H1 (cell line): ENCODE measurements at regions not wholly inside any gene's neighbourhood (a gene's known extent, or its start where the extent isn't known, plus 50 kb on each side); places are given as distances from the start of the nearest gene placed in this dataset.

Source experiments
- CTCF ChIA-PET: fragments of 300-600 bp; sonication (Branson Sonifier 250); formaldehyde crosslinking; loops from one replicate; lab custom pipeline; 2021; ENCODE audit not compliant: partially characterized antibody; lab: Charles Lee
- POLR2A ChIA-PET: fragments of 300-600 bp; sonication (Branson Sonifier 250); formaldehyde crosslinking; loops from one replicate; lab custom pipeline; 2021; ENCODE audit warnings: inconsistent platforms; ENCODE audit not compliant: partially characterized antibody; lab: Charles Lee
- DNase-seq, 2 experiments: peaks; one replicate each; pipeline versions ENCODE4 v3.0.0 to v3.0.0-alpha.2; 2010 to 2022; ENCODE audit warnings: low spot score in 2 of 2, low read depth in 1 of 2, mixed read lengths in 1 of 2
- FAIRE-seq: peaks from 2 replicates; lab custom pipeline; 2011; peaks lifted over from hg19 to GRCh38; lab: Jason Lieb, UNC
- H2AFZ ChIP-seq: 2 replicates; pipeline ENCODE4 v1.8.1; 2012; ENCODE audit warnings: low read length, inconsistent platforms
- H2AK5ac ChIP-seq: 2 replicates; pipeline ENCODE4 v1.6.1; 2013; ENCODE audit warnings: low read depth, low read length
- H2BK120ac ChIP-seq: replicated peaks from 2 replicates; pipeline ENCODE3; 2013; ENCODE audit warnings: low read depth, low read length, inconsistent platforms
- H2BK12ac ChIP-seq: 2 replicates; pipeline ENCODE4 v1.6.1; 2013; ENCODE audit warnings: low read depth, low read length
- H2BK15ac ChIP-seq: 2 replicates; pipeline ENCODE4 v1.6.1; 2013; ENCODE audit warnings: low read length
- H2BK20ac ChIP-seq: 2 replicates; pipeline ENCODE4 v1.6.1; 2013; ENCODE audit warnings: low read length
- H2BK5ac ChIP-seq: 2 replicates; pipeline ENCODE4 v1.6.1; 2013; ENCODE audit warnings: low read depth, low read length
- H3K14ac ChIP-seq: 2 replicates; pipeline ENCODE4 v1.6.1; 2013; ENCODE audit warnings: inconsistent platforms; ENCODE audit not compliant: insufficient read length
- H3K18ac ChIP-seq: 2 replicates; pipeline ENCODE4 v1.6.1; 2013; ENCODE audit warnings: low read length; ENCODE audit errors: extremely low read depth
- H3K23ac ChIP-seq: 2 replicates; pipeline ENCODE4 v1.6.1; 2013; ENCODE audit warnings: inconsistent platforms; ENCODE audit not compliant: insufficient read length
- H3K23me2 ChIP-seq: 2 replicates; pipeline ENCODE4 v1.6.1; 2013; ENCODE audit warnings: low read depth, low read length
- H3K27ac ChIP-seq: 2 replicates; pipeline ENCODE4 v1.6.1; 2011; ENCODE audit warnings: low read depth, low read length, inconsistent platforms
- H3K27me3 ChIP-seq, 4 experiments: replicated peaks in 1 of 4; 1 replicate in 1 of 4; 2 replicates in 3 of 4; pipeline versions ENCODE4 v1.6.1 to v1.8.1; 2011 to 2013; ENCODE audit warnings: low read length in 3 of 4, mild to moderate bottlenecking in 3 of 4, inconsistent platforms in 2 of 4, mixed read lengths in 2 of 4, moderate library complexity in 1 of 4; ENCODE audit not compliant: control insufficient read depth in 3 of 4, insufficient read depth in 3 of 4; ENCODE audit errors: extremely low read depth in 1 of 4
- H3K36me3 ChIP-seq, 4 experiments: 2 replicates each; pipeline versions ENCODE4 v1.6.1 to v1.8.1; 2011 to 2013; ENCODE audit warnings: mild to moderate bottlenecking in 4 of 4, low read length in 3 of 4, moderate library complexity in 2 of 4, control low read depth in 1 of 4, inconsistent platforms in 1 of 4; ENCODE audit not compliant: insufficient read depth in 4 of 4, control insufficient read depth in 2 of 4
- H3K4ac ChIP-seq: replicated peaks from 2 replicates; pipeline ENCODE3; 2013; ENCODE audit warnings: low read length, low read depth, mixed read lengths, inconsistent platforms; ENCODE audit not compliant: insufficient read length
- H3K4me1 ChIP-seq, 4 experiments: replicated peaks in 1 of 4; 1 replicate in 1 of 4; 2 replicates in 3 of 4; pipeline versions ENCODE4 v1.6.1 to v1.8.1; 2011 to 2013; ENCODE audit warnings: low read length in 3 of 4, inconsistent platforms in 2 of 4, mixed read lengths in 1 of 4; ENCODE audit not compliant: insufficient read depth in 4 of 4, control insufficient read depth in 3 of 4
- H3K4me2 ChIP-seq, 2 experiments: 2 replicates each; pipeline versions ENCODE4 v1.6.1 to v1.8.1; 2011 to 2013; ENCODE audit warnings: low read depth in 2 of 2, low read length in 2 of 2, control low read depth in 1 of 2, inconsistent platforms in 1 of 2, mild to moderate bottlenecking in 1 of 2; ENCODE audit not compliant: insufficient read depth in 1 of 2
- H3K4me3 ChIP-seq, 4 experiments: fragments of 200-600, 300-600 bp in 1 of 4; sonication (generic), shearing (Covaris generic), sonication (Bioruptor Twin) in 1 of 4; 2 replicates each; pipeline versions ENCODE4 v1.5.1 to v1.8.1; 2011 to 2016; ENCODE audit warnings: low read length in 4 of 4, low read depth in 3 of 4, control low read depth in 2 of 4, inconsistent platforms in 2 of 4, mild to moderate bottlenecking in 2 of 4, mixed read lengths in 1 of 4, moderate library complexity in 1 of 4; ENCODE audit not compliant: insufficient read depth in 2 of 4; ENCODE audit errors: extremely low read depth in 1 of 4
- H3K56ac ChIP-seq: replicated peaks from 2 replicates; pipeline ENCODE3; 2013; ENCODE audit warnings: low read depth, mild to moderate bottlenecking, mixed read lengths, low read length, inconsistent platforms; ENCODE audit not compliant: insufficient read length
- H3K79me1 ChIP-seq: 2 replicates; pipeline ENCODE4 v1.6.1; 2013; ENCODE audit warnings: low read depth, low read length, control low read depth
- H3K79me2 ChIP-seq, 2 experiments: 2 replicates each; pipeline versions ENCODE4 v1.6.1 to v1.8.1; 2012 to 2013; ENCODE audit warnings: low read length in 2 of 2, mild to moderate bottlenecking in 2 of 2, inconsistent platforms in 1 of 2; ENCODE audit not compliant: insufficient read depth in 2 of 2, control insufficient read depth in 1 of 2
- H3K9ac ChIP-seq, 4 experiments: replicated peaks in 1 of 4; 1 replicate in 1 of 4; 2 replicates in 3 of 4; pipeline versions ENCODE4 v1.6.1 to v1.8.1; 2011 to 2013; ENCODE audit warnings: low read depth in 3 of 4, low read length in 3 of 4, control low read depth in 2 of 4, mild to moderate bottlenecking in 2 of 4, moderate library complexity in 2 of 4, inconsistent platforms in 1 of 4; ENCODE audit errors: extremely low read depth in 1 of 4
- H3K9me3 ChIP-seq, 2 experiments: 2 replicates each; pipeline versions ENCODE4 v1.6.1 to v1.8.1; 2012 to 2013; ENCODE audit warnings: mild to moderate bottlenecking in 2 of 2, moderate library complexity in 2 of 2, control low read depth in 1 of 2, inconsistent platforms in 1 of 2, low read depth in 1 of 2, low read length in 1 of 2, mixed read lengths in 1 of 2; ENCODE audit not compliant: insufficient read depth in 2 of 2
- H4K20me1 ChIP-seq, 2 experiments: replicated peaks in 1 of 2; 2 replicates each; pipeline versions ENCODE3 to v1.8.1; 2011 to 2013; ENCODE audit warnings: inconsistent platforms in 2 of 2, low read length in 2 of 2, mild to moderate bottlenecking in 1 of 2; ENCODE audit not compliant: insufficient read depth in 2 of 2, control insufficient read depth in 1 of 2
- H4K5ac ChIP-seq: 2 replicates; pipeline ENCODE4 v1.6.1; 2013; ENCODE audit warnings: low read length, low read depth, mixed read lengths, inconsistent platforms; ENCODE audit not compliant: insufficient read length
- H4K8ac ChIP-seq: 2 replicates; pipeline ENCODE4 v1.8.0; 2013; ENCODE audit warnings: mild to moderate bottlenecking, moderate library complexity, low read length, inconsistent platforms; ENCODE audit not compliant: insufficient read depth; ENCODE audit errors: extremely low read depth
- H4K91ac ChIP-seq: replicated peaks from 2 replicates; pipeline ENCODE3; 2013; ENCODE audit warnings: low read length, mixed read lengths, inconsistent platforms; ENCODE audit not compliant: insufficient read length
- CREB1 ChIP-seq: IDR thresholded peaks from 2 replicates; pipeline ENCODE4 v1.6.1; 2012; ENCODE audit warnings: inconsistent platforms
- HDAC2 ChIP-seq, 2 experiments: fragments of 300-600 bp in 1 of 2; sonication (generic) in 1 of 2; IDR thresholded peaks; 2 replicates each; pipeline ENCODE4 v1.6.1; 2011 to 2012; ENCODE audit warnings: low read depth in 2 of 2, low read length in 2 of 2, mild to moderate bottlenecking in 2 of 2, moderate library complexity in 2 of 2, borderline replicate concordance in 1 of 2, inconsistent platforms in 1 of 2
- JUN ChIP-seq: IDR thresholded peaks from 2 replicates; pipeline ENCODE4 v1.6.1; 2011; ENCODE audit warnings: low read depth, mild to moderate bottlenecking, improper control_type of control experiment, low read length
- KDM4A ChIP-seq: IDR thresholded peaks from one replicate; pipeline ENCODE4 v1.7.1; 2012; ENCODE audit warnings: low read depth, mild to moderate bottlenecking, moderate library complexity, low read length, inconsistent platforms; ENCODE audit not compliant: severe bottlenecking
- MAFK ChIP-seq: IDR thresholded peaks from 2 replicates; pipeline ENCODE4 v1.6.1; 2012; ENCODE audit warnings: low read depth, mild to moderate bottlenecking, improper control_type of control experiment, low read length
- NANOG ChIP-seq: IDR thresholded peaks from 2 replicates; pipeline ENCODE4 v1.6.1; 2011; ENCODE audit warnings: low read length, low read depth, mild to moderate bottlenecking, inconsistent platforms; ENCODE audit not compliant: insufficient read depth, poor library complexity, severe bottlenecking
- POLR2AphosphoS5 ChIP-seq: IDR thresholded peaks from 2 replicates; pipeline ENCODE4 v1.6.1; 2011; ENCODE audit warnings: low read depth, low read length
- SAP30 ChIP-seq: fragments of 300-600 bp; sonication (generic); IDR thresholded peaks from 2 replicates; pipeline ENCODE4 v1.7.1; 2012; ENCODE audit warnings: low read length, moderate library complexity, mild to moderate bottlenecking, inconsistent platforms; ENCODE audit not compliant: insufficient read depth, insufficient replicate concordance
- SIRT6 ChIP-seq: IDR thresholded peaks from one replicate; pipeline ENCODE4 v1.7.1; 2012; ENCODE audit warnings: low read length, inconsistent platforms
- SP1 ChIP-seq: IDR thresholded peaks from 2 replicates; pipeline ENCODE4 v1.6.1; 2011; ENCODE audit warnings: low read depth, low read length
- TAF1 ChIP-seq: IDR thresholded peaks from 2 replicates; pipeline ENCODE4 v1.6.1; 2011; ENCODE audit warnings: mild to moderate bottlenecking, low read depth, low read length
- TEAD4 ChIP-seq: IDR thresholded peaks from 2 replicates; pipeline ENCODE4 v1.6.1; 2012; ENCODE audit warnings: low read depth, low read length, inconsistent platforms, mixed read lengths
- WGBS, 2 experiments: shearing (Covaris generic) in 1 of 2; methylation state at CpG; one replicate each; pipeline versions ENCODE4 v1.1.6 to v1.1.7; 2013 to 2015; ENCODE audit warnings: low lambda C conversion rate in 2 of 2, mixed read lengths in 2 of 2, inconsistent platforms in 1 of 2, low coverage in 1 of 2, missing lambda C conversion rate in 1 of 2; ENCODE audit not compliant: insufficient replicate concordance in 2 of 2, insufficient coverage in 1 of 2, insufficient read length in 1 of 2; ENCODE audit errors: extremely low coverage in 1 of 2, missing lambda C conversion rate in 1 of 2; 5-methylcytosine and 5-hydroxymethylcytosine counted together

GRCh38 chr12:58325561-58325960 is 384.2 kb downstream of the ATP23 start:
- Histone ChIP-seq H4K20me1 (no peaks in the 10 kb centered on the region), H3K27ac (no peak overlapping the region), H2BK12ac (no peak overlapping the region), H2BK15ac (no peak overlapping the region), H3K79me2 (no peaks in the 10 kb centered on the region), H4K8ac (no peak overlapping the region), H3K18ac (no peak overlapping the region), H3K23ac (no peak overlapping the region), H2AK5ac (no peak overlapping the region), H2BK20ac (no peak overlapping the region), H3K79me1 (no peaks in the 10 kb centered on the region), H3K36me3 (no peaks in the 10 kb centered on the region), H3K4me1 (no peaks in the 10 kb centered on the region), H3K4me2 (no peak overlapping the region), H2BK120ac (no peak overlapping the region), H3K9ac (no peak overlapping the region), H4K5ac (no peak overlapping the region), H3K14ac (no peak overlapping the region), H3K4ac (no peak overlapping the region), H2BK5ac (no peak overlapping the region), H3K23me2 (no peaks in the 10 kb centered on the region), H2AFZ (no peak overlapping the region), H3K4me3 (no peak overlapping the region), H3K9me3 (no peaks in the 10 kb centered on the region), H4K91ac (no peak overlapping the region), H3K56ac (no peak overlapping the region), H3K27me3 (no peaks in the 10 kb centered on the region)
- POLR2A ChIA-PET: no interaction called here
- CTCF ChIA-PET: interaction anchor here (0.8 kb wide), 1 partner anchor 333 kb away, joined by 3 read pairs; no protein-coding TSS in a partner anchor
- FAIRE-seq (no peak), DNase-seq (no peak)
- TF ChIP-seq SIRT6 (no peak), SP1 (no peak), KDM4A (no peak), MAFK (no peak), SAP30 (no peak), TEAD4 (no peak), JUN (no peak), TAF1 (no peak), POLR2AphosphoS5 (no peak), NANOG (no peak), HDAC2 (IDR thresholded peaks at IDR 0.05; ENCODE audit: borderline replicate concordance in 1 of 2, low read depth in 2 of 2, low read length in 2 of 2) (no peak), CREB1 (no peak)
- WGBS, 2 experiments: 89% methylated on average over 1 of the region's 1 CpG; no CpG with 5 or more reads in 1 of the 2 experiments
